ENCODE measurements at regions not wholly inside any gene's neighbourhood (a gene's known extent, or its start where the extent isn't known, plus 50 kb on each side); places are given as distances from the start of the nearest gene placed in this dataset.
"Not testable (repeated sequence)": the region's sequence is repeated elsewhere in the genome, so short reads cannot be mapped to it uniquely, and the experiment has no call there.

- Histone ChIP-seq H3K4me3 (no peak overlapping the region), H3K36me3 (no peaks in the 10 kb centered on the region), H3K27ac (no peak overlapping the region), H3K9me3 (no peaks in the 10 kb centered on the region), H3K27me3 (no peaks in the 10 kb centered on the region), H3K4me1 (peaks cover 0 to 7% (median 0%) of the 10 kb centered on the region in 3 donors)
- no peak for ATAC-seq
- no peak for TF ChIP-seq POLR2AphosphoS5 (IDR thresholded peaks at IDR 0.05)
- no peak for TF ChIP-seq POLR2A (IDR thresholded peaks at IDR 0.05)
- WGBS, 2 donors (ENCODE audit: low coverage in 1 of 2) = 75 to 92% methylated on average over 2 to 6 of the region's 6 CpGs
Observed at GRCh38 chr11:130555251-130555841, 106.9 kb downstream of the ADAMTS15 start.

GRCh38 chr11:130560000-130560780, 111.7 kb downstream of the ADAMTS15 start:
- H3K9me3 ChIP-seq = no peaks in the 10 kb centered on the region
- H3K27ac ChIP-seq = no peak overlapping the region
- TF ChIP-seq POLR2A (IDR thresholded peaks at IDR 0.05) = no peak
- no peak for TF ChIP-seq EP300 (IDR thresholded peaks at IDR 0.05)
- TF ChIP-seq CTCF (IDR thresholded peaks at IDR 0.05) = no peak
- no peak for TF ChIP-seq POLR2AphosphoS5 (IDR thresholded peaks at IDR 0.05)
- H3K36me3 ChIP-seq = no peaks in the 10 kb centered on the region
- no peaks in the 10 kb centered on the region for H3K4me1 ChIP-seq
- H3K27me3 ChIP-seq = no peaks in the 10 kb centered on the region
- ATAC-seq = no peak
- H3K4me3 ChIP-seq = no peak overlapping the region
- 54 to 100% methylated on average over 1 to 5 of the region's 14 CpGs for WGBS, 2 donors (ENCODE audit: low coverage in 1 of 2)

- TF ChIP-seq POLR2AphosphoS5 (IDR thresholded peaks at IDR 0.05) = no peak
- no peak for TF ChIP-seq POLR2A (IDR thresholded peaks at IDR 0.05)
- TF ChIP-seq CTCF (IDR thresholded peaks at IDR 0.05) = no peak
- no peak for TF ChIP-seq EP300 (IDR thresholded peaks at IDR 0.05)
- Histone ChIP-seq H3K27me3 (no peaks in the 10 kb centered on the region), H3K4me3 (no peak overlapping the region), H3K4me1 (no peaks in the 10 kb centered on the region), H3K9me3 (no peaks in the 10 kb centered on the region), H3K36me3 (no peaks in the 10 kb centered on the region), H3K27ac (no peak overlapping the region)
- 20 to 33% methylated on average over 1 of the region's 1 CpG for WGBS, 2 donors (ENCODE audit: low coverage in 1 of 2)
- no peak for ATAC-seq
Observed at GRCh38 chr11:130560781-130561109, 112.3 kb downstream of the ADAMTS15 start.

- TF ChIP-seq POLR2AphosphoS5 (IDR thresholded peaks at IDR 0.05) = no peak
- TF ChIP-seq EP300 (IDR thresholded peaks at IDR 0.05) = no peak
- no peak for TF ChIP-seq CTCF (IDR thresholded peaks at IDR 0.05)
- Histone ChIP-seq H3K4me1 (no peaks in the 10 kb centered on the region), H3K27me3 (no peaks in the 10 kb centered on the region), H3K4me3 (no peak overlapping the region), H3K9me3 (no peaks in the 10 kb centered on the region), H3K36me3 (no peaks in the 10 kb centered on the region), H3K27ac (no peak overlapping the region)
- WGBS, 2 donors (ENCODE audit: low coverage in 1 of 2) = 89 to 96% methylated on average over 7 to 11 of the region's 12 CpGs
- no peak for ATAC-seq
Observed at GRCh38 chr11:130561441-130561881, 113.0 kb downstream of the ADAMTS15 start.

- Histone ChIP-seq H3K27ac (no peak overlapping the region), H3K4me1 (no peaks in the 10 kb centered on the region), H3K4me3 (no peak overlapping the region), H3K36me3 (no peaks in the 10 kb centered on the region), H3K9me3 (no peaks in the 10 kb centered on the region), H3K27me3 (no peaks in the 10 kb centered on the region)
- TF ChIP-seq POLR2A (IDR thresholded peaks at IDR 0.05) (no peak), CTCF (IDR thresholded peaks at IDR 0.05) (no peak), EP300 (IDR thresholded peaks at IDR 0.05) (no peak), POLR2AphosphoS5 (IDR thresholded peaks at IDR 0.05) (no peak)
- 78 to 88% methylated on average over 1 to 2 of the region's 2 CpGs for WGBS, 2 donors (ENCODE audit: low coverage in 1 of 2)
- ATAC-seq = no peak
Observed at GRCh38 chr11:130562549-130562948, 114.1 kb downstream of the ADAMTS15 start.

GRCh38 chr11:130566360-130566759, 117.9 kb downstream of the ADAMTS15 start:
- not testable (repeated sequence) for H3K9me3 ChIP-seq, H3K27me3 ChIP-seq, H3K4me3 ChIP-seq, ATAC-seq, H3K4me1 ChIP-seq, H3K36me3 ChIP-seq, H3K27ac ChIP-seq
- WGBS, 2 donors (ENCODE audit: low coverage in 1 of 2) = 85 to 93% methylated on average over 2 to 7 of the region's 7 CpGs
